Right lobe of liver (tissue), 4 donors: ENCODE measurements at regions not wholly inside any gene's neighbourhood (a gene's known extent, or its start where the extent isn't known, plus 50 kb on each side); places are given as distances from the start of the nearest gene placed in this dataset.

Experiments
- POLR2A ChIP-seq: fragments of 450-650 bp; IDR thresholded peaks from one replicate; pipeline ENCODE4 v1.6.1; 2017; ENCODE audit warnings: antibody characterized with exemption, mild to moderate bottlenecking
- TF ChIP-seq, protein P1 (sequence below), 4 donors: fragments of 200-600 bp in 3 of 4; fragments of 450-650 bp in 1 of 4; IDR thresholded peaks; one replicate each; pipeline versions ENCODE4 v1.5.1 to v1.8.0; 2016 to 2022; ENCODE audit warnings: antibody characterized with exemption in 4 of 4, mild to moderate bottlenecking in 2 of 4
- donor health status: DM: no; HTN: no; CAD: no.
- donor health status: DM: no; HTN: no; CAD: no.
- donor health status: DM: no; HTN: yes; CAD: no.

DNA sequence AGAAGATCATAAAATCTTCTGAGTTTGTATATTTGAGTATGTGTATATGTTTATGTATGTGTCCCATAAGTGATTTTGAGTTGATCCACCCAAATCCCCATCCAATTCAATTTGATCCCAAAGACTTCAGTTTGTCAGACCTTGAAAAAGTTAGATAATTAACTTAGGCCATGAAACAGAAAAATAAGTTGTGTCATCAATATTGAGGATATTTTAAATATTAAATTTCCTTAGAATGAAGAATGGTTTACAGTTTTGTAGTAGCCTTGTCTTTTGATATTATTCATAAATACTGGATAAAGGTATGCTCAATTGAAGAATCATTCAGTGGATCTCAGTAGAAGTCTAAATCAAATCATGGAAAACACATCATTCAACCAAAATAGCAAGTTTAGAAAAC, 864.4 kb upstream of the INTU start:
- TF ChIP-seq, protein P1, sequence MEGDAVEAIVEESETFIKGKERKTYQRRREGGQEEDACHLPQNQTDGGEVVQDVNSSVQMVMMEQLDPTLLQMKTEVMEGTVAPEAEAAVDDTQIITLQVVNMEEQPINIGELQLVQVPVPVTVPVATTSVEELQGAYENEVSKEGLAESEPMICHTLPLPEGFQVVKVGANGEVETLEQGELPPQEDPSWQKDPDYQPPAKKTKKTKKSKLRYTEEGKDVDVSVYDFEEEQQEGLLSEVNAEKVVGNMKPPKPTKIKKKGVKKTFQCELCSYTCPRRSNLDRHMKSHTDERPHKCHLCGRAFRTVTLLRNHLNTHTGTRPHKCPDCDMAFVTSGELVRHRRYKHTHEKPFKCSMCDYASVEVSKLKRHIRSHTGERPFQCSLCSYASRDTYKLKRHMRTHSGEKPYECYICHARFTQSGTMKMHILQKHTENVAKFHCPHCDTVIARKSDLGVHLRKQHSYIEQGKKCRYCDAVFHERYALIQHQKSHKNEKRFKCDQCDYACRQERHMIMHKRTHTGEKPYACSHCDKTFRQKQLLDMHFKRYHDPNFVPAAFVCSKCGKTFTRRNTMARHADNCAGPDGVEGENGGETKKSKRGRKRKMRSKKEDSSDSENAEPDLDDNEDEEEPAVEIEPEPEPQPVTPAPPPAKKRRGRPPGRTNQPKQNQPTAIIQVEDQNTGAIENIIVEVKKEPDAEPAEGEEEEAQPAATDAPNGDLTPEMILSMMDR (IDR thresholded peaks at IDR 0.05), result no peak
- TF ChIP-seq POLR2A, result no peak
